Astrocyte (in vitro differentiated cells and primary cell): ENCODE measurements at regions not wholly inside any gene's neighbourhood (a gene's known extent, or its start where the extent isn't known, plus 50 kb on each side); places are given as distances from the start of the nearest gene placed in this dataset.

Experiments used
- EZH2 ChIP-seq: IDR thresholded peaks from 2 replicates; pipeline ENCODE4 v1.6.1; 2012; ENCODE audit warnings: mild to moderate bottlenecking, low read length, inconsistent platforms; ENCODE audit not compliant: insufficient read depth
- TF ChIP-seq, protein P1 (sequence below): IDR thresholded peaks from 2 replicates; pipeline ENCODE4 v1.5.1; 2011; ENCODE audit warnings: low read depth, mild to moderate bottlenecking, inconsistent platforms, low read length, moderate library complexity; ENCODE audit not compliant: insufficient read depth

GRCh38 chr2:82481207-82481606 lies 1977.9 kb downstream of the SUCLG1 start:
- TF ChIP-seq, protein P1, sequence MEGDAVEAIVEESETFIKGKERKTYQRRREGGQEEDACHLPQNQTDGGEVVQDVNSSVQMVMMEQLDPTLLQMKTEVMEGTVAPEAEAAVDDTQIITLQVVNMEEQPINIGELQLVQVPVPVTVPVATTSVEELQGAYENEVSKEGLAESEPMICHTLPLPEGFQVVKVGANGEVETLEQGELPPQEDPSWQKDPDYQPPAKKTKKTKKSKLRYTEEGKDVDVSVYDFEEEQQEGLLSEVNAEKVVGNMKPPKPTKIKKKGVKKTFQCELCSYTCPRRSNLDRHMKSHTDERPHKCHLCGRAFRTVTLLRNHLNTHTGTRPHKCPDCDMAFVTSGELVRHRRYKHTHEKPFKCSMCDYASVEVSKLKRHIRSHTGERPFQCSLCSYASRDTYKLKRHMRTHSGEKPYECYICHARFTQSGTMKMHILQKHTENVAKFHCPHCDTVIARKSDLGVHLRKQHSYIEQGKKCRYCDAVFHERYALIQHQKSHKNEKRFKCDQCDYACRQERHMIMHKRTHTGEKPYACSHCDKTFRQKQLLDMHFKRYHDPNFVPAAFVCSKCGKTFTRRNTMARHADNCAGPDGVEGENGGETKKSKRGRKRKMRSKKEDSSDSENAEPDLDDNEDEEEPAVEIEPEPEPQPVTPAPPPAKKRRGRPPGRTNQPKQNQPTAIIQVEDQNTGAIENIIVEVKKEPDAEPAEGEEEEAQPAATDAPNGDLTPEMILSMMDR = no peak
- TF ChIP-seq EZH2 = no peak
